ENCODE measurements at regions not wholly inside any gene's neighbourhood (a gene's known extent, or its start where the extent isn't known, plus 50 kb on each side); places are given as distances from the start of the nearest gene placed in this dataset.
"Not testable (repeated sequence)": the region's sequence is repeated elsewhere in the genome, so short reads cannot be mapped to it uniquely, and the experiment has no call there.

GRCh38 chr3:5349343-5349742, 161.8 kb downstream of the EDEM1 start:
- CTCF ChIA-PET, result no interaction called here
- TF ChIP-seq CTCF (IDR thresholded peaks at IDR 0.05; ENCODE audit: control extremely low read depth, extremely low read depth, low read depth, missing control alignments), result no peak
- POLR2A ChIA-PET, result no interaction called here
- DNase-seq (ENCODE audit: extremely low spot score), result no peak

GRCh38 chr3:5357089-5357488, 169.6 kb downstream of the EDEM1 start:
- ChIA-PET CTCF (interaction anchor here (2.4 kb wide), 1 partner anchor 10 kb away, joined by 8 read pairs; no protein-coding TSS in a partner anchor), POLR2A (no interaction called here)
- no peak for TF ChIP-seq CTCF (IDR thresholded peaks at IDR 0.05; ENCODE audit: control extremely low read depth, extremely low read depth, low read depth, missing control alignments)
- no peak for DNase-seq (ENCODE audit: extremely low spot score)

- TF ChIP-seq CTCF (IDR thresholded peaks at IDR 0.05; ENCODE audit: control extremely low read depth, extremely low read depth, low read depth, missing control alignments), result no peak
- POLR2A ChIA-PET, result no interaction called here
- no peak for DNase-seq (ENCODE audit: extremely low spot score)
- CTCF ChIA-PET, result no interaction called here
Observed at GRCh38 chr3:5358911-5359310, 171.4 kb downstream of the EDEM1 start.

GRCh38 chr3:5360453-5360852, 172.9 kb downstream of the EDEM1 start:
- POLR2A ChIA-PET, result no interaction called here
- DNase-seq (ENCODE audit: extremely low spot score), result no peak
- CTCF ChIA-PET, result interaction anchor here (1.2 kb wide), 1 partner anchor 28 kb away, joined by 3 read pairs; no protein-coding TSS in a partner anchor
- TF ChIP-seq CTCF (IDR thresholded peaks at IDR 0.05; ENCODE audit: control extremely low read depth, extremely low read depth, low read depth, missing control alignments), result no peak

- CTCF ChIA-PET, result no interaction called here
Observed at GRCh38 chr3:5366746-5367145, 179.2 kb downstream of the EDEM1 start.

GRCh38 chr3:5371555-5371954, 184.0 kb downstream of the EDEM1 start:
- POLR2A ChIA-PET; DNase-seq (ENCODE audit: extremely low spot score); CTCF ChIA-PET: not testable (repeated sequence)

More at GRCh38 chr3:5366746-5367145, 179.2 kb downstream of the EDEM1 start:
- POLR2A ChIA-PET, result no interaction called here
- TF ChIP-seq CTCF (IDR thresholded peaks at IDR 0.05; ENCODE audit: control extremely low read depth, extremely low read depth, low read depth, missing control alignments), result no peak
- no peak for DNase-seq (ENCODE audit: extremely low spot score)

GRCh38 chr3:5376761-5377160, 189.3 kb downstream of the EDEM1 start:
- no peak for DNase-seq (ENCODE audit: extremely low spot score)
- POLR2A ChIA-PET, result no interaction called here
- TF ChIP-seq CTCF (IDR thresholded peaks at IDR 0.05; ENCODE audit: control extremely low read depth, extremely low read depth, low read depth, missing control alignments), result no peak
- CTCF ChIA-PET, result interaction anchor here (1.0 kb wide), 1 partner anchor 9 kb away, joined by 3 read pairs; no protein-coding TSS in a partner anchor

GRCh38 chr3:5379266-5379665, 191.8 kb downstream of the EDEM1 start:
- POLR2A ChIA-PET; DNase-seq (ENCODE audit: extremely low spot score); CTCF ChIA-PET: not testable (repeated sequence)

GRCh38 chr3:5383486-5384263, 196.2 kb downstream of the EDEM1 start:
- CTCF ChIA-PET, result interaction anchor here (1.1 kb wide), 1 partner anchor 78 kb away, joined by 3 read pairs; no protein-coding TSS in a partner anchor
- POLR2A ChIA-PET; DNase-seq (ENCODE audit: extremely low spot score): not testable (repeated sequence)
